ENCODE measurements at regions not wholly inside any gene's neighbourhood (a gene's known extent, or its start where the extent isn't known, plus 50 kb on each side); places are given as distances from the start of the nearest gene placed in this dataset.

DNA sequence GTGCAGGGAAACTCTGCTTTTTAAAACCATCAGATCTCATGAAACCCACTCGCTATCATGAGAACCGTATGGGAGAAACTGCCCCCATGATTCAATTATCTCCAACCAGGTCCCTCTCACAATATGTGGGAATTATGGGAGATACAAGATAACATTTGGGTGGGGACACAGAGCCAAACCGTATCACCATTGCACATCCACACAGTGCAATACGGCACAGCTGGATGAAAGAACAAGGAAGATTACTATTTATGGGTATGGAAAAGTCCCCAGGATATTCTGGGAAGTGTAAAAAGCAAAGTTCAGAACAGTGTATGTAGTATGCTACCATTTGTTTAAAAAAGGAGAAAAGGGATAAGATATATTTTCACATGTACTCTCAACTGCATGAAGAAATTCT is 290.1 kb downstream of the PIK3C3 start:
- TF ChIP-seq MAX (IDR thresholded peaks at IDR 0.05; ENCODE audit: insufficient read depth, insufficient read length) (no peak), POLR2AphosphoS5 (IDR thresholded peaks at IDR 0.05; ENCODE audit: insufficient read depth, low read depth, low read length) (no peak), POLR2A (IDR thresholded peaks at IDR 0.05; ENCODE audit: low read depth, low read length) (no peak), FOS (IDR thresholded peaks at IDR 0.05; ENCODE audit: borderline replicate concordance, insufficient read depth, low read length) (no peak), JUN (IDR thresholded peaks at IDR 0.05; ENCODE audit: borderline replicate concordance, insufficient read depth, insufficient read length, low read depth) (no peak), MYC (IDR thresholded peaks at IDR 0.05; ENCODE audit: low read depth, low read length) (no peak), EZH2 (IDR thresholded peaks at IDR 0.05; ENCODE audit: borderline replicate concordance, low read depth, low read length, severe bottlenecking) (no peak)
- TF ChIP-seq, protein P1, sequence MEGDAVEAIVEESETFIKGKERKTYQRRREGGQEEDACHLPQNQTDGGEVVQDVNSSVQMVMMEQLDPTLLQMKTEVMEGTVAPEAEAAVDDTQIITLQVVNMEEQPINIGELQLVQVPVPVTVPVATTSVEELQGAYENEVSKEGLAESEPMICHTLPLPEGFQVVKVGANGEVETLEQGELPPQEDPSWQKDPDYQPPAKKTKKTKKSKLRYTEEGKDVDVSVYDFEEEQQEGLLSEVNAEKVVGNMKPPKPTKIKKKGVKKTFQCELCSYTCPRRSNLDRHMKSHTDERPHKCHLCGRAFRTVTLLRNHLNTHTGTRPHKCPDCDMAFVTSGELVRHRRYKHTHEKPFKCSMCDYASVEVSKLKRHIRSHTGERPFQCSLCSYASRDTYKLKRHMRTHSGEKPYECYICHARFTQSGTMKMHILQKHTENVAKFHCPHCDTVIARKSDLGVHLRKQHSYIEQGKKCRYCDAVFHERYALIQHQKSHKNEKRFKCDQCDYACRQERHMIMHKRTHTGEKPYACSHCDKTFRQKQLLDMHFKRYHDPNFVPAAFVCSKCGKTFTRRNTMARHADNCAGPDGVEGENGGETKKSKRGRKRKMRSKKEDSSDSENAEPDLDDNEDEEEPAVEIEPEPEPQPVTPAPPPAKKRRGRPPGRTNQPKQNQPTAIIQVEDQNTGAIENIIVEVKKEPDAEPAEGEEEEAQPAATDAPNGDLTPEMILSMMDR (IDR thresholded peaks at IDR 0.05; ENCODE audit: extremely low read depth in 1 of 2, insufficient read depth in 1 of 2, low read depth in 1 of 2, low read length in 2 of 2) = no peak

Measured in endothelial cell of umbilical vein (primary cell).